ENCODE measurements at regions not wholly inside any gene's neighbourhood (a gene's known extent, or its start where the extent isn't known, plus 50 kb on each side); places are given as distances from the start of the nearest gene placed in this dataset.
A peak's percentile ranks its signal among the peaks of the same experiment; 100 is the strongest.

- H3K4me3 Mint-ChIP-seq (ENCODE audit: unreplicated experiment): no peak overlapping the region
- no peak for TF ChIP-seq CTCF (IDR thresholded peaks at IDR 0.05; ENCODE audit: unreplicated experiment)
- no peaks in the 10 kb centered on the region for H3K27me3 Mint-ChIP-seq (ENCODE audit: insufficient read depth, unreplicated experiment)
- no peaks in the 10 kb centered on the region for H3K36me3 Mint-ChIP-seq (ENCODE audit: insufficient read depth, unreplicated experiment)
- BruUV-seq (replicated peaks): no TSS peak
- no peak for DNase-seq (ENCODE audit: unreplicated experiment)
- POLR2A ChIA-PET: no interaction called here
- H3K27ac Mint-ChIP-seq (ENCODE audit: low read depth, unreplicated experiment): no peak overlapping the region
- peaks cover 6% of the 10 kb centered on the region for H3K4me1 Mint-ChIP-seq (ENCODE audit: insufficient read depth, unreplicated experiment)
- no peaks in the 10 kb centered on the region for H3K9me3 Mint-ChIP-seq (ENCODE audit: unreplicated experiment)
- CTCF ChIA-PET: interaction anchor here (0.6 to 3.9 kb wide), 4 partner anchors 262 to 382 kb away, joined by 3 to 13 read pairs (median 6); no protein-coding TSS in a partner anchor
- intact Hi-C loops (cut with micrococcal nuclease): no loop called here
Measured at GRCh38 chr6:132210886-132211563, 190.2 kb downstream of the MOXD1 start.

- Mint-ChIP-seq H3K4me1 (ENCODE audit: insufficient read depth, unreplicated experiment) (peaks cover 6% of the 10 kb centered on the region), H3K27me3 (ENCODE audit: insufficient read depth, unreplicated experiment) (no peaks in the 10 kb centered on the region), H3K36me3 (ENCODE audit: insufficient read depth, unreplicated experiment) (no peaks in the 10 kb centered on the region), H3K27ac (ENCODE audit: low read depth, unreplicated experiment) (no peak overlapping the region), H3K4me3 (ENCODE audit: unreplicated experiment) (no peak overlapping the region), H3K9me3 (ENCODE audit: unreplicated experiment) (no peaks in the 10 kb centered on the region)
- CTCF ChIA-PET: interaction anchor here (0.6 to 1.6 kb wide), 6 partner anchors 8 to 496 kb away, joined by 3 to 8 read pairs (median 4); no protein-coding TSS in a partner anchor
- no TSS peak for BruUV-seq (replicated peaks)
- TF ChIP-seq CTCF (IDR thresholded peaks at IDR 0.05; ENCODE audit: unreplicated experiment): no peak
- peak; percentile 55 for DNase-seq (ENCODE audit: unreplicated experiment)
- intact Hi-C loops (cut with micrococcal nuclease): no loop called here
- POLR2A ChIA-PET: interaction anchor here (1.2 kb wide), 1 partner anchor 49 kb away, joined by 3 read pairs; no protein-coding TSS in a partner anchor
Measured at GRCh38 chr6:132209351-132209750, 191.9 kb downstream of the MOXD1 start.

DNA sequence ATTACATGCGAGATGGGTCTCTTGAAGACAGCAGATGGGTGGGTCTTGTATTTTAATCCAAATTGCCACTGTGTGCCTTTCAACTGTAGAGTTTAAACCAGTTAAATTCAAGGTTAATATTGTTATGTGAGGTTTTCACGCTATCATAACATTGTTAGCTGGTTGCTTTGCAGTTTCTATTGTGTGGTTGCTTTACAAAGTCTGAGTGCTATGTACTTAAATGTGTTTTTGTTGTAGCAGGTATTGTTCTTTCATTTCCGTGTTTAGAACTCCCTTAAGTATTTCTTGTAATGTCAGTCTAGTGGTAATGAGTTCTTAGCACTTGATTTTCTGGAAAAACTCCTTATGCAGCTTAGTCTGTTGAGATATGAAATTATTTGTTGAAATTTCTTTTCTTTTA lies 193.3 kb downstream of the MOXD1 start:
- intact Hi-C loops (cut with micrococcal nuclease): no loop called here
- no peaks in the 10 kb centered on the region for H3K27me3 Mint-ChIP-seq (ENCODE audit: insufficient read depth, unreplicated experiment)
- no TSS peak for BruUV-seq (replicated peaks)

More for the DNA sequence above, 193.3 kb downstream of the MOXD1 start:
- DNase-seq (ENCODE audit: unreplicated experiment): no peak
- Mint-ChIP-seq H3K9me3 (ENCODE audit: unreplicated experiment) (no peaks in the 10 kb centered on the region), H3K36me3 (ENCODE audit: insufficient read depth, unreplicated experiment) (no peaks in the 10 kb centered on the region), H3K27ac (ENCODE audit: low read depth, unreplicated experiment) (no peak overlapping the region), H3K4me1 (ENCODE audit: insufficient read depth, unreplicated experiment) (peaks cover 6% of the 10 kb centered on the region), H3K4me3 (ENCODE audit: unreplicated experiment) (no peak overlapping the region)
- no peak for TF ChIP-seq CTCF (IDR thresholded peaks at IDR 0.05; ENCODE audit: unreplicated experiment)
- CTCF ChIA-PET: interaction anchor here (0.9 to 1.6 kb wide), 2 partner anchors 10 to 285 kb away, joined by 3 to 5 read pairs; no protein-coding TSS in a partner anchor
- POLR2A ChIA-PET: interaction anchor here (1.2 kb wide), 1 partner anchor 51 kb away, joined by 3 read pairs; no protein-coding TSS in a partner anchor
